GM19467 (cell line): ENCODE measurements at regions not wholly inside any gene's neighbourhood (a gene's known extent, or its start where the extent isn't known, plus 50 kb on each side); places are given as distances from the start of the nearest gene placed in this dataset.
"Not testable (repeated sequence)": the region's sequence is repeated elsewhere in the genome, so short reads cannot be mapped to it uniquely, and the experiment has no call there.

Source experiments
- ATAC-seq: cut with Tn5 transposase; IDR thresholded peaks from one replicate; pipeline ENCODE4 v1.9.1; 2021; ENCODE audit warnings: mild to moderate bottlenecking, moderate library complexity; ENCODE audit not compliant: unreplicated experiment

DNA sequence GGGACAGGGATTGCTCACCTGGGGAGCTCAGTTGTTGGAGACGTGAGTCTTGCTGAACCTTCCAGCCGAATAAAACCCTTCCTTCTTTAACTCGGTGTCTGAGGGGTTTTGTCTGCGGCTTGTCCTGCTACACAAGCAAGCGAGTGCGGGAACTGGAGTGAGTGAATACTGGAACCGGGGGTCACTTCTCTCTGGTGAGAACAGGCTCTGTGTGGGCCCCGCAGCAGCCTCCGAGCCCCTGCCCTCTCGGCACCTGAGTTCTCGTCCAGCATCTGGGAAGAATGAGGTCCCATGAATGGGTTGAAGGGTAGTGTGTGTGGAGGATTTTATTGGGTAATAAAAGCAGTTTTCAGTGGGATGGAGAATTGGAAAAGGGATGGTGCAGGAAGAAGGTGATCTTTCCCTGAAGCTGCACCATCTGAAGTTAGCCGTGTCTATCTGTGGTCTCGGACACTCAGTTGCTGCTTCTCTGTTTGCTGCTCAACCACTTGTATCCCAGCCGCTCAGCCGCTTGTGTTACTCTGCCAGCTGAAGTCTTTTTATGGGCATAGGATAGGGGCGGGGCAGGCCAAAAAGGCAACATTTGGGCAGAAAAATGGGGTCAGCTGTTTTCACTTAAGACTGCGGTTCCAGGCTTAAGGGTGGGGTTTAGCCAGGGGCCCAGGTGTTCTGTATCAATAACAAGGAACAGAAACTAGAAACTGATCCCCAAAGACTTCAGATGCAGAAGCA lies 450.6 kb upstream of the CAMK1G start:
- no peak for ATAC-seq

GRCh38 chr1:209134001-209134400 lies 449.5 kb upstream of the CAMK1G start:
- peak; percentile 74 for ATAC-seq

GRCh38 chr1:209143916-209144315 lies 439.6 kb upstream of the CAMK1G start:
- ATAC-seq, result no peak

DNA sequence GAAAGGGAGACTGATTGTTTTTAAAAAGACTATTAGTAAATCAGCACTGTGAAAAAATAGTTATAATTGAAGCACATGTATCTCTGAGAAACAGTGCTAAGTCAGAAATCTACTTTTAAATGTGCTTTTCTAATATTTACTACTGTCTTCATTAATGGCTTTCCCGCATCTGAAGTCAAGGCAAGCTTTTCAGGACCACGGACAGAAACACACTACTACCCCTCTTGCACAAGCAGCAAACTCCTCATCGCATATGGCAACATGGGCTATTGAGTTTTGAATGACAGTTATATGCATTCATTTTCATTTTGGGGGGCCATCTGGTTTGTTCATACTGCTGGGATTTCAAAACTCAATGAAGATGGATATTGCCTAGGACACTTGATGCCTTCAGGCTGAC lies 433.4 kb upstream of the CAMK1G start:
- ATAC-seq, result no peak

- no peak for ATAC-seq
Measured at GRCh38 chr1:209153411-209153810, 430.1 kb upstream of the CAMK1G start.

- ATAC-seq, result no peak
Measured at GRCh38 chr1:209154912-209155311, 428.6 kb upstream of the CAMK1G start.

DNA sequence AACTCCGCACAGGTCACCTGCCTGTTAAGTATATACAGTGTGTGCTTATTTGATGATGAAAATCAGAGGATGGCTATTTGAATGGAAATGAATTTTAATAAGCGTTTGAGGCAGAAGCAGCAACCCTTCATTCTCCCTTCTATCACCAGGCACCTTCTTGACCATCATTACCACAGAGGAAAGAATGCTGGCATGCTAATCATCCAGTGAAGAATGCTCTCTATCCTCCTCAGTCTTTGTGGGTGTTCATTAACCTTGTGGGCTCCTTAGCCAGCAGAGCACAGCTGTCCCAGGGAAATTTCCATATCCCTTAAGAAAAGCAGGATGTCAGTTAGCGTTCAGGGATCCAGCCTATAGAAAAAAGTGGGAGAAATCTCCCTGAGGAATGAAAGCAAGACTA lies 428.0 kb upstream of the CAMK1G start:
- no peak for ATAC-seq

DNA sequence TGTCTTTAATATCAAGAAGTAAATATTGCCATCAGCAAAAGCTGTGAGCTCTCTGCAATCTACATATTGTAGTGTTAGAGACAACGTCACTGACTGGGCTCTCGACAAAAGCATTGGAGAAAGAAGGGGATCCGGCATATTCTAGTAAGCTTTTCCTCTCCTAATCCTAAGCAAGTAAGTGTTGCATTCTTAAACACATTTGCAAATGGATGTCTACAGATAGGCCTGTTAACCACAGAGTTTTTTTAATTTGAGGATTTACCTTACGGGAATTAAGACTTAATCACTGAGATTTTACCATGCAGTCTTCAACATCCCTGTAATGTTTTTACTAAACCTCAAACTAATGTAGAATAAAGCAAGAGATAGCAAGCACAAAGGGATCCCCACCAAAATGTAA lies 426.5 kb upstream of the CAMK1G start:
- ATAC-seq, result no peak

GRCh38 chr1:209157546-209158249 lies 425.8 kb upstream of the CAMK1G start:
- no peak for ATAC-seq

GRCh38 chr1:209158851-209159250 lies 424.7 kb upstream of the CAMK1G start:
- no peak for ATAC-seq

DNA sequence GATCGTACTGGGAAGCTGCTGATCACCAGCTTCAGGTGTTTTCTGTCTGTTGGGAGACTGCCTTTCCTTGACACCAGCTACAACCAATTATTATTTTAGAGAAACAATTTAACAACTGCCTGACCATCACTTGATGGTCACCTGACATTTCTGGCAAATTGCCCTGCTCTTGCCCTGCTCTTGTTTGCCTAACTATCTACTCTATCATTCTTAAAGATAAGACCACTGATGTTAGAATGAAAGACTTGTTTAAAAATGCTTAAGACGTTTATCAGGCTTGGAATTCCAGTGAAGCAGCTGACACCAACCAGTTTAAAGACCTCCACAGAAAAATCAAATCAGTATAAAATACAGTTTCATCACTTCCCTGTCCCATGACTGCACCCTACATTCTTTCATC lies 423.3 kb upstream of the CAMK1G start:
- no peak for ATAC-seq

GRCh38 chr1:209162651-209163050 lies 420.9 kb upstream of the CAMK1G start:
- no peak for ATAC-seq

DNA sequence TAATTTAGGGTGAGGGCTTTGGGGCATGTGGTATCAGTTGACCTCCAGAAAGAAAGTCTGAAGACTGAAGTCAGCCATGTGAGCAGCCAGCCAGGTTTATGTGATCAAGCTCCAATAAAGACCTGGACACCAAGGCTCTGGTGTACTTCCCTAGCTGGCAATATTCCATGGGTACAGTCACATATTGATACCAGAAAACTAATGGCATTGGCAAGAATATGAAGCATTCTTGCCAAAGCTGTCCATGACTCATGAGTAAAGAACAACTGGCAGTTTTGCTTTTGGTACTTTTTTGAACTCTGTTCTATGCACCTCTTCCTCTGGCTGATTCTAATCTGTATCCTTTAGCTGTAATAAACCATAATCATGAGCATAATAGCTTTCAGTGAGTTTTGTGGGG lies 415.3 kb upstream of the CAMK1G start:
- ATAC-seq, result no peak

DNA sequence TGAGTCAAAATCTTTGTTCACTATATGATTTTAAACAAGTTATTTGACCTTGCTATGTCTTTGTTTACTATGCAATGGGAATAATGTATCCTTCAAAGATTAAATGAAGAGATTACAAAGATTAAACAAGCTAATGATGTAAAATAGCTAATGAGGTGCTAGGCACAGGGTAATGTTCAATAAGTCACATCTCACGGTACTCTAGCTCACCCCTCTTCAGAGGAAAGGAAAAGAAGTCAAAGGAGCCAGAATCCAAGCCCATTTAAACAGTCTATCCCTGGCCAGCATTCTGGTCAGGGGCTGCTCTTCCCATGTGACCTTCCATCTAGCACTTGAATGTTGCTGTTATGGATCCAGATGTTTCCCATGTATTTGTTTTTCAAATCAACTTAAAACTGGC lies 412.4 kb upstream of the CAMK1G start:
- ATAC-seq, result no peak

DNA sequence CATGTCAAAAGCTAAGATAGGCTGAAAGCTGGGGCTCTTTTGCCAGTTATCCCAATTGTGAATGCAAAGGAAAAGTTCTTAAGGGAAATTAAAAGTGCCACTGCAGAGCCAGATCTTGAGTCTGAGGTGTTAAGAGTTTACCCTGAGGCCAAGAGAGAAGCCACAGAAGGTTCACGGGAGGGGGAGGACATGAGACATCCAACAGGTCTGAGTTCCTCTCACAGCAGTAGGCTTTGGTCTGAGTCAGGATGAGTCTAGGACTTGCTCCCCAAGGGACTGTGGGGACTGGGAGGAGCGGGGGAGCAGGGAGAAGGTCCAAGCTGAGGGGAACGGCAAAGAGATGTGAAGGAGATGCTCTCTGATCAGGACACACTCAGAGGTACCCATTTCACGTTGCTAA lies 411.2 kb upstream of the CAMK1G start:
- no peak for ATAC-seq

- not testable (repeated sequence) for ATAC-seq
Measured at GRCh38 chr1:209172792-209173542, 410.5 kb upstream of the CAMK1G start.

GRCh38 chr1:209173796-209174195 lies 409.7 kb upstream of the CAMK1G start:
- not testable (repeated sequence) for ATAC-seq

DNA sequence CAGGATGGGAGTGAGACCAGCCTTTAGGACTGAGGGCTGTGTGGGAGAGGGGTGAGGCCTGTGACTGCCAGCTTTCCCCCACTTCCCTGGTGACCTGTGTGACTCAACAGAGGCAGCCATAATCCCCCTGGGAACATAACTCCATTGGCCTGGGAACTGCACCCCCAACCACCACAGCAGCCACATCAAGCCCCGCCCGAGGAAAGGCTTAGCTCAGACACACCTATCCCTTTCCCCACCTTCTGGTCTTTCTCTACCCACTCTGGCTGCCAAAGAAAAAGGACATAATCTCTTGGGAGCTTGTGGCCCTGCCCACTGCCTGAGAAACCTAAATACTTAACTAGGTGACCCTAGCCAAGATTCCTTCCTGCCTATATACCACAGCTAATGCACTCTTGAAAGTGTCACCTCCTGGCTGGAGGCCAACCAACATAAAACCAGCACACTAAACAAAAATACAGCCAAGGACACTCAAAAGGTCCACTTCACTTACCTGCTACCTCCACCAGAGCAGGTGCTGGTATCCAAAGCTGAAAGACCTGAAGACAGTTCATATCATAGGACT lies 406.6 kb upstream of the CAMK1G start:
- ATAC-seq, result no peak

DNA sequence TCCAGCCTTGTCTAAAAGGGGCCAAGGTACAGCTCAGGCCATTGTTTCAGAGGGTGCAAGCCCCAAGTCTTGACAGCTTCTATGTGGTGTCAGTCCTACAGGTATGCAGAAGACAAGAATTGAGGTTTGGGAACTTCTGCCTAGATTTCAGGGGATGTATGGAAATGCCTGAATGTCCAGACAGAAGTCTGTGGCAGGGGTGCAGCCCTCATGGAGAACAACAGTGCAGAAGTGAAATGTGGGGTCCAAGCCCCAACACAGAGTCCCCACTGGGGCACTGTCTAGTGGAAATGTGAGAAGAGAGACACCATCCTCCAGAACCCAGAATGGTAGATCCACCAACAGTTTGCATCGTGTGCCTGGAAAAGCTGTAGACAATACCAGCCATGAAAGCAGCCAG lies 400.3 kb upstream of the CAMK1G start:
- no peak for ATAC-seq

GRCh38 chr1:209187589-209187988 lies 395.9 kb upstream of the CAMK1G start:
- ATAC-seq, result no peak

DNA sequence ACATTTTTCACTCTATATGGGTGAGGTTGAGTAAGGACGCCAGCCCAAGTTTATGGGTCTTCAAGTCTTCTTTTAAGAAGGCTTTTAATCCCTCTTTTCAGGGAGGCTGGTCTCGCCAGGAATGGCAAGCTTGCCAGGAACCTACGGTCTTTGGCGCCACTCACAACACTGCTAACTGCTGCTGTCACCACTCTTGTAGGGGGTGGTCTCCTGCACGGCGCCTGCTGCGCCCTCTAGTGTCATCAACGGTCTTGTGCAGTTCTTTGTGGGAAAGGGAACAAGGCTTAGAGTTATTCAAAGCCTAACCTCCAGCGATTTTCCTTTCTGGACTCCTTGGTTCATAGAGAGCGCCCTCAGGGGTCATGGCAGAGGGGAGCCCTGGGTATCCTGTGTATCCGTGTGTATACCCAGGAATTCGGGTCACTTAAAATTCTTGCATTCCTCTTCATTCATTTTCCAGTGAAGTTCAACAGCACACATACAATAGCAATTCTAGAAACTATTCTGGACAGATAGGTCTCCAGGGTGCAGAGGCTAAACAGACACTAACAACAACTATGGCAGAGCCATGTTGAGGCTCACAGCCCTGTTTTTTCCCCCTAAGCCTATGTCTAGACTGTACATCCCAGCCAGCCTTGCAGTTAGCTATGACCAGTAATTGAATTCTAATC lies 392.8 kb upstream of the CAMK1G start:
- peak; percentile 97 for ATAC-seq
